DMS53 treated with DMSO at 0.1 percent for 48 hours (cell line): ENCODE measurements at regions not wholly inside any gene's neighbourhood (a gene's known extent, or its start where the extent isn't known, plus 50 kb on each side); places are given as distances from the start of the nearest gene placed in this dataset.
"Not testable (repeated sequence)": the region's sequence is repeated elsewhere in the genome, so short reads cannot be mapped to it uniquely, and the experiment has no call there.

Experiments used
- DNase-seq: peaks from one replicate; lab custom pipeline; 2025; ENCODE audit not compliant: unreplicated experiment; lab: John Stamatoyannopoulos, UW

DNA sequence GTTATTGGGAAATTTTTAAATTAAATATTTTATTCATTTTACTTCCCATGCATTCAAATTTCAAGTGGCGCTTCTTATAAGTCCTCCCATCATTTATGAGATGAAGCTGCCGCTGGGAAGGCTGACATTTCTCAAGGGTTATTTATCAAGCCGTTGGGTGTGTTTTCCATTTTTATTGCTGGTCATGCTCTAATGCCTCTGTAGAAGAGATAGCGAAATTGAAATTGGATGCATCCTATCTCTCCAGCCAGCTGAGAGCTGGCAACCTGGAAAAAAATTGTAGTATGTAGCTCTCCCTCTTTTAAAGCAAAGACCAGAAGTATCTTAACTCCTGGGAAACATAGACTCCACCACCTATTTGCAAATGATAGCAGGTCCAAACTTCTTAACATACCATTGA lies 135.9 kb downstream of the C6orf118 start:
- no peak for DNase-seq

DNA sequence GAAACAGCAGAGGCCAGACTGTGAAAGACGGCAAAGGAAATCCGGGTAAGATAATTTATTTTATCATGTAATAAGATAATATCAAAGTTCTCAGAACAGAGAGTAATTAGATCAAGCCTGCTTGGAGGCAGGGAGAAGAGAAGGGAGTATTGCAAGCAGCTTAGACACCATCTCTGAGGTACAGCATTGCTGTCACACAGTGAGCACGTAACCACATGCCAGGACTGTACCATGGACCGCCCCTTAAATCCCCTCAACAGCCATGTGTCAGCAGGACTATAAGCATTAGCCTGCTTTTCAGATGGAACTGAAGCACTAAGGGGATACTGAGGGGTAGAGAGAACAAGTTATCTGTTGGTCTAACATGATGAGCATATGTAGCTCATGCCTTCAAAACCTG lies 141.5 kb downstream of the C6orf118 start:
- no peak for DNase-seq

DNA sequence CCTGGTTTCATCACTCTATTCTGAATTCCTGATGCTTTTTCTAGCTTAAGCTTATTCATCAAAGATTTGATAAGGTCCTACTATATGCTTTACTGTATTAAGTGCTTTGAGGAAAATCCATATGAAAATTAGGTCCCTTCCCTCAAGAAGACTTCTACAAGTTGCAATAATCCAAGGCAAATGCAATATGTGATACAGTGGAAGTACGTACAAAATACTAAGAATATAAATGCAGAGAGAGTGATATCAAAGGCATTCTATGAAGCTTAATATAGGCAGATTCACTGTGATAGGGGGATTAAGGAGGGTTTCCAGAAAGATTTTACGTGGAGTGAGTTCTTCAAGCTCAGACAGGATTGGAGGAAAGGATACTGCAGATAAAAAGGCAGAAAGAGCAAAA lies 142.1 kb downstream of the C6orf118 start:
- no peak for DNase-seq

DNA sequence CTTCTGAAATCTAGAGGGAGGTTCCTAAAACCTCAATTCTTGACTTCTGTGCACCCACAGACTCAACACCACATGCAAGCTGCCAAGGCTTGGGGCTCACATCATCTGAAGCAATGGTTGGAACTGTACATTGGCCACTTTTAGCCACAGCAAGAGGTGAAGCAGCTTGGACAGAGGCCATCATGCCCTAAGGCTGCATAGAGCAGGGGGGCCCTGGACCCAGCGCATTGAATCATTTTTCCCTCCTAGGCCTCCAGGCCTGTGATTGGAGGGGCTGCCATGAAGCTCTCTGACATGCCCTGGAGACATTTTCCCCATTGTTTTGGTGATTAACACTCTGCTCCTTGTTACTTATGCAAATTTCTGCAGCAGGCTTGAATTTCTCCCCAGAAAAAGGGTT lies 145.9 kb downstream of the C6orf118 start:
- DNase-seq = no peak

DNA sequence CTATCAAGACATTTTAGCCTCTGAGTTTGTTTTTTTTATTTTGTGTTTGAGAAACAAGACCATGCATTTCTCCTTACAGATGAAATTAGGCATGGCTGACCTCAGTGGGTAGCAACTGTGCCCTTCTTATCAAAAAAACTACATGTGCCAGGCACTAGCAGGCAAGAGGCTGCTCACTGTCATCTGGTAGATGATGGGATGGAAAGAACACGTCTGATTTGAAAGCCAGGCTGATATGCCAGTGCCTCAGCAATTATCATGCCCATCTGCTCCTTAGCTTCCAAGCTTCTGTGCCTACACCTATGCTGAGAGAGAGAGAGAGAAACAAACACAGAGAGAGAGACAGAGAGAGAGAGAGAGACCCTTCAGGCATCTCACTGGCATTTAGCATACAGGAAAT lies 149.9 kb downstream of the C6orf118 start:
- no peak for DNase-seq

DNA sequence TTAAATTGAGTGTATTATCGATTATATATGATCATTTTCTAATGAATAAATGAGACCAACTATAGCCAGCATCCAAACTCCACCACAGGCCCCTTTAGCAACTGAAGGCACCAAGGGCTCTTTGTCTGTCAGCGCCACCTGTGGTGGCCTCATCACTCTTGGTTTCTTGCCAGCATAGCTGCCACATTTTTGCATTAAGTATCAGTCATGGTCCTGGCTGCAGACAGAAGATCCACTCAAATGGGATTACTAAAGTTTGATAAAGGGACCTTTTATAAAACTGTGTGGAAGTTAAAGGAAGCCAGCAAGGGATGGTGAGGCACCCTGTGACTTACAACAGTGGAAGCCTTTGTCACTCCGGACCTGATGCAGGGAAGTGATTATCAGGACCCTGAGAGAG lies 162.9 kb downstream of the C6orf118 start:
- no peak for DNase-seq

DNA sequence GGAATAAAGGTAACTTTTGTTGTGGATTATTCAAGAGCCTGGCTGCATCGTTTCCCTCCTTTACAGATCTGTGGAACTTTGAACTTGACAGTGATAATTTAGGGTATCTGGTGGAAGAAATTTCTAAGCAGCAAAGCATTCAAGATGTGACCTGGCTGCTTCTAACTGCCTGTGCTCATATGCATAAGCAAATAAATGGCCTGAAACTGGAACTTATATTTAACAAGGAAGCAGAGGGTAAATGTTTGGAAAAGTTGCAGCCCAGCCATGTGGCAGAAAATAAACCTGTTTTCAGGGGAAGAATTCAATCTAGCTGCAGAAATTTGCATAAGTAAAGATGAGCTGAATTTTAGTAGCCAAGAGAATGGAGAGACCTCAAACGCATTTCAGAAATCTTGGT lies 173.5 kb downstream of the C6orf118 start:
- no peak for DNase-seq

DNA sequence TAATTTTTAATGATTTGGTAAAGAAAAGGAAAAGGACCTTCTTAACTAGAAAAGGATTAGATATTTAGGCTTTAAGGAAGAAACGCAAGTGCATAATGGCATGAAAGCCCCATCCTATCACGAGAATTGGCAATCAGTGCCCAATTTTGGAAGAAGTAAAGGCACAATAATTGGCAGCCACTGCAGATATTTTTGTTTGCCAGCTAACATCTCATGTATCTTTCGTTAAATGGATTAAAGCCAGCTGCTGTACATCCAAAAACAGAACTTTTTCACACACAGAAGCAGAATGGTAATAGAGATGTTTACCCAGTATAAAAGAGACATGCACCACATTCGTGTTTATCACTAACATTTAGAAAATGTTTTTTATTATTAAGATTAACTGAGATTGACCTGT lies 180.3 kb downstream of the C6orf118 start:
- no peak for DNase-seq

DNA sequence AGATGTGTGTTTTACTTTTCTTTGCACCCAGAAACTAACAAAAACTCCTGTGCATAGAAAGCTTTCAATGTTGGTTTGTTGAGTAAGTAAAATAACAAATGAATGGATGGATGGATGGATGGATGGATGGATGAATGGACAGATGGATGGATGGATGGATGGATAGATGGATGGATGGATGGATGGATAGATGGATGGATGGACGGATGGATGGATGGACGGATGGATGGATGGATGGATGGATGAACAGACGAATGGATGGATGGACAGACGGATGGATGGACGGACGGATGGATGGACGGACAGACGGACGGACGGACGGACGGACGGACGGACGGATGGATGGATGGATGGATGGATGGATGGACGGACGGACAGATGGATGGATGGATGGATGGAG lies 181.7 kb downstream of the C6orf118 start:
- DNase-seq = not testable (repeated sequence)

DNA sequence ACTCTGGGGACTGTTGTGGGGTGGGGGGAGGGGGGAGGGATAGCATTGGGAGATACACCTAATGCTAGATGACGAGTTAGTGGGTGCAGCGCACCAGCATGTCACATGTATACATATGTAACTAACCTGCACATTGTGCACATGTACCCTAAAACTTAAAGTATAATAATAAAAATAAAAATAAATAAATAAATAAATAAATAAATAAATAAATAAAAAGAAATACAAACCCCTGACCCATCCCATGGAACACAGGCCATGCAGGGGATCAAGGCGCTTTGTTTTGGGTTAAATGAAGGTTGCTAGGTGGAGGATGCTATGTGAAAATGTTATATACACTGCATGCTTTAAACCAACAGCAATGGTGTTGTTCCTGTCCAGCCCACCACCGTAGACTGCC lies 184.7 kb downstream of the C6orf118 start:
- DNase-seq = not testable (repeated sequence)

DNA sequence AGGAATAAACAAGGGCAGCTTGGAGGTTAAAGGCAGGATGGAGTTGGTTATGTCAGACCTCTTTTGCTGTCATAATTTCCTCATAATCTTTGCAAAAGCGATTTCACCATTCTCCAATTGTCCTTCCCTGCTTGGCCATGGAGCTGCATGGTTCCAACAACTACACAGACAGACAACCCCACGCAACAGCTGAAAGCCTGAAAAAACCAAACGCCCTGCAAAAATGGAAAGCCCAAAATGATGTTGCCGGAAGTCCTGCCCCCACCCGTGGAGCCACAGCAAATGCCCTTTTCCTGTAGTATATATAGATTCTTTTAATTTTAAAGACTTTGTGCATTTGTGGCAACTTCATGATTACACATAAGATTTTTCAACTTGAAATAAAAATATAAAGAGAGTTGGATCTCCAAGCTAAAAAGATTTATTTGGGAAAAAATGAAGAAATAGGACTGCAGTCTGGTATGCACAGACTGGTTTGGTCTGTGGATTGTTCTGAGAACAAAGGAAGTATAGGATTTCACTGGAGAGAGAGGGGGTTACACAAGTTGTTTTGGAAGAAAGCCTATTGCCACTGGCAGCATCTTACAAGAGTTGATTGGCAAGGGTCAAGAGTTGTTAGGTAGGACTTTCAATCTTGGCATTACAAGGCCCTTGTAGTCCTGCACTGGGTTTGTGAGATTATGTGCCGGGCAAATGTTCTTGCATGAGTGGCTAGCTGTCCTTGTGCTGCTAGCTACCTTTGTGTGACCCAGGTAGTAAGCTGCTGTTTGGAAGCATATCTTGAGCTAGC lies 190.0 kb downstream of the C6orf118 start:
- DNase-seq = no peak

DNA sequence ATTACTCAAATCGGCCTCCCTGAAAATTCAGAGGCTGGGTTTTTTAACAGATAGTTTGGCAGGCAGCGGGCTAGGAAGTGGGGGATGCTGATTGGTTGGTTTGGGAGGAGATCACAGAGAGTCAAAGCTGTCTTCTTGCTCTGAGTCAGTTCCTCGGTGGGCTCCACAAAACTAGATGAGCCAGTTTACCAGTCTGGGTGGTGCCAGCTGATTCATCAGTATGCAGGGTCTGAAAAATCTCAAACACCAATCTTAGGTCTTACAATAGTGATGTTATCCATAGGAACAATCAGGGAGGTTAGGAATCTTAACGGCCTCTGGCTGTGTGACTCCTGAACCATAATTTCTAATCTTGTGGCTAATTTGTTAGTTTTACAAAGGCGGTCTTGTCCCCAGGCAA lies 190.7 kb downstream of the C6orf118 start:
- no peak for DNase-seq

DNA sequence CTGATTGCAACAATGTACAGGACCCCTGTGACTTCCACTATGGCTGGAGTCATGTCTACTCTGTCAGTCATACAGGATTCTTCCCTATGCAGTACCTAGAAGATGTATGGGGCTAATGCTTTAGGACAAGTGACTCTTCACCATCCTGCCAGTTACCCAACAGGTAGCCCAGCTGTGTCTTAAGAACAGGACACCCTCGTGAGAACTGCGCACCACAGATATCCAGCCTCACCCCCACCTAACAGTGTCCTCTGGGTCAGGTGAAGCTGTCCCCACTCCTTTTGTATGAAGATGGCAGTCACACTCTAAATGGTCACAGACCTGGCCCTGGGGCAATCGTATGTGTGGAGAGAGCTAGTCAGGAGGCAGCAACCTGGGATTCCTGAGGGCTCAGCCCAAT lies 191.6 kb downstream of the C6orf118 start:
- DNase-seq = no peak

DNA sequence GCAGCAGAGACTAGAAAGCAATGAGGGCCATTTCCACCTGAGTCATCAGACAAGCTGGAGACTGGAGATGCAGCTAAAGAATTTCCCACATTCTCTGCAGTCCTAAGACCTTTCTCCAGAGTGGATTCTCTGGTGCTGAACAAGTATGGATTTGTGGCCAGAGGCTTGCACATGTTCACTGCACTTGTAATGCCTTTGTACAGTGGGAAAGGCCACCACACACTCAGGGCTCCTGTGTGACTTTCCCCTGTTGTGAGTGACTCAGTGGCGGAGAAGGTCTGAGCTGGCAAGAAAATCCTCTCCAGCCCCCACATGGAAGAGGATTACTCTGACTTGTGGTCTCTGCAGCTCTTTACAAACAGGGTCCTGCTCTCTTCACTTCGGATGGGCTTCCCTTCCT lies 192.3 kb downstream of the C6orf118 start:
- DNase-seq = no peak

DNA sequence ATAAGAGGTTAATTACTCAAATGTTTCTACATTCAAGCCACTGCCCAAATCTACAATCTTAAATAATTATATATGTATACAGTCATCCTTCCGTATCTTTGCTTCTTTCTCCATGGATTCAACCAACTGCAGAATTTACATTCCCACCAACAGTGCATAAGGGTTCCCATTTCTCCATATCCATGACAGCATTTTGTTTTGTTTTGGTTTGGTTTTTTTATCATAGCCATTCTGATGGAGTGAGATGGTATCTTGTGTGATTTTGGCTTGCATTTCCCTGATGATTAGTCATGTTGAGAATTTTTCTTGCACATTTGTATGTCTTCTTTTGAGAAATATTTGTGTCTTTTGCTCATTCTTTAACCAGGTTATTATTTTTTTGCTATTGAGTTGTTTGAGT lies 198.5 kb downstream of the C6orf118 start:
- DNase-seq = no peak

DNA sequence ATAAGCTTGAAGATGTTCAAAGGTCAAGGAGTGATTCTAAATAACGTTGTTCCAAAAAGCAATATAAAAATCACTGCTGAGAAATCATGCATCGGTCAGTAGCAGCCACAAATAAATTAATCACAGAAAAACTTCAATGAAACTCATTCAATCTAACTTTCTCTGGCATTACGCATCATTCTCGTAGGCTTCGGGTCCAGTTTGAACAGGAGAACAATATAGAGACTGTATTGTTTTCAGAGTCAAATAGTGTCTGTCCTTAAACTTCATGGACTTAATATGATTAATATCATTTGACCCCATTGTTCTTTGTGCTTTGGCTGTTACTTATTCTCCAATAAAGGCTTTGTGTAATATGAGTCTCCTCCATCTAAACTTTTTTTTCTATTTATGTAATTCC lies 200.4 kb downstream of the C6orf118 start:
- no peak for DNase-seq

DNA sequence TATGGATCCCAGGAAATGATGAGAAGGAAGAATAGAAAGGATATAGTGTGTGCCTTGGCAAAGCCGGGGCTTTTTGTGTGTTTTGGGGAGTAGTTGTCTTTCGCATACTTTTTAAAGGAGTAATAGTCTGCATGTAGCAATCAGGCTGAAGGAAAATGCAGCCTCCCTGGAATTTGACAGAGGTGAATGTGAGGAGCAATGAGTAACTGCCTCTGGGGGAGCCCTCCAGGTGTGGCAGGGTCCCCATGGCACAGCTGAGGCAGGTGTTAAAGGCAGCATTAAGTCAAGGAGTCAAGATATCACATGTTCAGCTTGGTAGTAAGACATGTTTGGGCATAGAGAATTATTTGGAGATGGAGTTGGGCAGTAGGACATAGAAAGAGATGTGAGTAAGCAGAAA lies 203.1 kb downstream of the C6orf118 start:
- DNase-seq = no peak

DNA sequence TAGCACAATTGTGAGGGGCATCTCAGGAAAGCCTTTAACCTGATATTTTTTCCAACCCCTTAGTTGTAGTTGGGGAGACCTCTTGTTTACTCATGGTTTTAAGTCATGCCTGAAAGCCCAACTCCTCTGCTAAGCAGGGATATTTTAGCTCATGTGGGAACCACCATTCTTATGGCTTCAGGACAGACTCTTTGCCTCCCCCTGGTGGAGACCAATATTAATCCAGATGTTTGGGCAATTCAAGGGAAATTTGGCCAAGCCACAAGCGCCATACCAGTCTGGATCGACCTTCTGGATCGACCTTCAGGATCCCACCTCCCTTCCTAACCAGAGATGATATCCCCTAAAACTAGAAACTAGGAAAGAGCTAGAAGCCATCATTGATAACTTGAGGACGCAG lies 211.2 kb downstream of the C6orf118 start:
- DNase-seq = no peak

DNA sequence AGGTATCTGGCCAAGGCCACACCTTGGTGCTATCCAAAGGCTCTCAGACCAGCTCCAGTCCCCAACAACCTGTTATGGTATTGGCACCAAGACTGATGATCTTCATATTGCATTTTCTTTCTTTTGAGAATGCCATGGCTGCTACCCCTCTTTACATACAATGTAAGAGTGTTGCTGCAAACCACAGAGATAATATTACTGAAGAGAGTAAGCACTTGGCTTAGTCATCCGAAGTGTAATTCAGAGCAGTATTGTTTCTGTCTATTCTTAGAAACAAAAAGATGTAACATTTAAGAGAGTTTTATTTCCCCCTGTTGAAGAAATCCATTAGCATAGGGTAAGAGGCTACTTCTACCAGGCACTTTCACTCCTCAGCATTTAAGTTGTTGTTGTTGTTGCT lies 212.5 kb downstream of the C6orf118 start:
- DNase-seq = no peak

DNA sequence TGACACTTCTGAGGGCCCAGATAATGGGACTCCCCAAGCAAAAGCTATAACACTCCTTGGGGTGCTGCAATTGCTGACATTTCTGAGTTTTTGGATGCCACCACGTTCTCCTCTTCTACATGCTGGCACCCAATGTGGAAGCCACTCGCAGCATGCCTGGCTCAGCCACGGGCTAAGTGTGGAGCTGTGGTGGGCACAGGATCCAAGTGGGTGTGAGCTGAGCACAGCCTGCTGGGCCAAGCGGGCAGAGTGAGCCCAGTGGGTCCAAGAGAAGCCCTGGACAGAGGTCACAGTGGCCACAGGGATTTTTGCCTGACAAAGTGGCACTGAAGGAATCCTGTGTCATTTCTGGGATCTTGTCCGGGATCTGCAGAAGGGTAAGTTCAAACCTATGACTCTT lies 213.2 kb downstream of the C6orf118 start:
- no peak for DNase-seq

DNA sequence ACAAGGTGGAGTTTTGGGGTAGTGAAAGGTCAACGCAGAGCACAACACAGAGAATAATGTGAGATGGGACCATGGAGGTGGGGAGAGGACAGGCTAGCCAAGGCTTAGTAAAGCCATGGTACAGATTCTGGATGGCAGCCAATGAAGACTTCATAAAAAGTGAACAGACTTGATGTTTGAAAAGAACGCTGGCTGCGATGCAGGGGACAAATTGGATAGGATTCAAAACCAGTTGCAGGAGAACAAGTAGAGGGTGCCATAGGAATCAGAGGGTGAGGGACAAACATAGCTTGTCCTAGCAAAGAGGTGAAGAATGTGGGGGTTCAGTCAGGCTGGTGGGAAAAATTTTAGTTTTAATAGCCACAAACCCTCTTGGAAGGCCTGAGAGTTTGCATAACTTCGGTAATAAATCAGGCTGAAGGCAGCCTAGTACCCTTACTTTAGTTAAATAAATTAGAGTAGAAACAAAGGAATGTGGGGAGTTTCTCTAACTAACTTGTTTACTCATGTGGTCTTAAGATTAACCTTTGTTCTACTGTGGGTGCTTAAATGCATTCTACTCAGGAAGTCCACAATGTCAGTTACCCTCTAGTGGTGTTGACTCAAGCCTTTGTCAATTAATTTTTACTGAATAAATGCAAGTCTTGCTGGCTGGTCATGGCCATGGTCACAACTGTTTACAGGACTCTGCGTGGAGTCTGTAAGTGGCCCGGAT lies 216.4 kb downstream of the C6orf118 start:
- DNase-seq = no peak

DNA sequence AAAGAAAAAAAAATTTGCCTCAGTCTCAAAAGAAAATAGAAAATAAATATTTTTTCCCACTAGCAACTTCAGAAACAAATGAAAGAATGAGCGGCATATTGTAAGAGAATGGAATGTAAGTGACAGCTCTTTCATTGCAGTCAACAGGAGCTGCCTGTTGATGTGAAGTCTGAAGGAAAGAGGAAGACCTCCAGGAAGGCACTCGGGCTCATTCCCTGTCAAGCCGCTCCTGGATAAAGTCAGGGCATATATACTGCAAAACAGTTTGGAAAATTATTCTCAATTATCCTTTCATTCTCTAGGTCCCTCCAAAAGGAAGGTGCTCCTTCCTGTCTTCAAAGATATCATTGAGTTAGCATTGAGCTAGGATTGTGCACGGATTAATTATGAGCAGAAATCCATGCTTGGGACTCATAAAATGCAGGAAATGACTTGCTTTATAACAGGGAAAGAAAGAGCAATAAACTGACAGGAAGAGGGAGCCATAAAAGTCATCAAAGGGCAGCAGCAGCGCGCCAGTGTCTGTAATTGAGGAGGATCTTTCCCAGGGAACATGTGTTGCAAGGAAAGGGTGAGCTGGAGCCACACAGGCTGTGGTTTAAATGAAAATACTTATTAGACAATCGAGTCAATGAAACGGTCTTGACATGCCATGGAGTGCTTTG lies 218.2 kb downstream of the C6orf118 start:
- no peak for DNase-seq
